K562 (cell line): ENCODE measurements at regions not wholly inside any gene's neighbourhood (a gene's known extent, or its start where the extent isn't known, plus 50 kb on each side); places are given as distances from the start of the nearest gene placed in this dataset.
A peak's percentile ranks its signal among the peaks of the same experiment; 100 is the strongest.

ENCODE experiments used
- CXXC5 ChIP-seq: fragments of 250-450 bp; sonication (Bioruptor Pico); IDR thresholded peaks from 2 replicates; pipeline ENCODE4 v1.8.0; 2022; ENCODE audit warnings: inconsistent platforms, mild to moderate bottlenecking, moderate library complexity
- FOXM1 ChIP-seq, 2 experiments: fragments of 450-650 bp in 1 of 2; sonication (generic) in 1 of 2; formaldehyde crosslinking in 1 of 2; IDR thresholded peaks; 2 replicates each; pipeline versions ENCODE4 v1.6.1 to v1.9.0; 2017 to 2022; ENCODE audit warnings: low read depth in 2 of 2, mild to moderate bottlenecking in 2 of 2, missing genetic modification reagents in 1 of 2, moderate library complexity in 1 of 2
- KAT2B ChIP-seq: IDR thresholded peaks from one replicate; pipeline ENCODE4 v1.6.1; 2012; ENCODE audit warnings: low read depth, mild to moderate bottlenecking, control low read depth, inconsistent platforms, low read length, moderate library complexity
- MAFG ChIP-seq: fragments of 450-650 bp; conservative IDR thresholded peaks from 2 replicates; pipeline ENCODE4 v1.6.1; 2016; ENCODE audit warnings: missing genetic modification characterization, missing compliant biosample characterization
- MYNN ChIP-seq, 2 experiments: sonication (generic); formaldehyde crosslinking in 1 of 2; IDR thresholded peaks; 2 replicates each; pipeline versions ENCODE4 v1.5.0 to v1.6.1; 2016 to 2020; ENCODE audit warnings: antibody characterized with exemption in 1 of 2, missing genetic modification reagents in 1 of 2
- NFIX ChIP-seq: fragments of 250-450 bp; sonication (Bioruptor Pico); IDR thresholded peaks from 2 replicates; pipeline ENCODE4 v1.4.0; 2020; ENCODE audit warnings: low read depth, mild to moderate bottlenecking, moderate library complexity
- NR0B1 ChIP-seq: fragments of 450-650 bp; IDR thresholded peaks from one replicate; pipeline ENCODE4 v1.6.1; 2018; ENCODE audit warnings: mild to moderate bottlenecking, moderate library complexity; ENCODE audit not compliant: partially characterized antibody
- NR2C1 ChIP-seq, 2 experiments: fragments of 450-650 bp; IDR thresholded peaks; 2 replicates each; pipeline ENCODE4 v1.6.1; 2017; ENCODE audit warnings: mild to moderate bottlenecking in 2 of 2, antibody characterized with exemption in 1 of 2, inconsistent platforms in 1 of 2, missing compliant biosample characterization in 1 of 2, missing genetic modification characterization in 1 of 2
- NR2C2 ChIP-seq, 2 experiments: fragments of 200-800 bp in 1 of 2; sonication (Bioruptor generic) in 1 of 2; sonication (generic) in 1 of 2; formaldehyde crosslinking in 1 of 2; IDR thresholded peaks; 2 replicates each; pipeline versions ENCODE4 v1.6.1 to v1.8.0; 2016 to 2022; ENCODE audit warnings: mild to moderate bottlenecking in 1 of 2, missing compliant biosample characterization in 1 of 2, missing genetic modification characterization in 1 of 2, missing genetic modification reagents in 1 of 2
- SMAD4 ChIP-seq: fragments of 250-450 bp; sonication (Bioruptor Pico); conservative IDR thresholded peaks from 2 replicates; pipeline ENCODE4 v1.8.0; 2021; ENCODE audit warnings: inconsistent platforms, mild to moderate bottlenecking, moderate library complexity
- SREBF2 ChIP-seq: sonication (generic); formaldehyde crosslinking; IDR thresholded peaks from 2 replicates; pipeline ENCODE4 v1.4.0; 2020; ENCODE audit warnings: mild to moderate bottlenecking, missing genetic modification reagents
- TAF15 ChIP-seq: fragments of 200-400 bp; formaldehyde crosslinking; IDR thresholded peaks from 2 replicates; pipeline ENCODE4 v1.6.1; 2017; ENCODE audit warnings: mild to moderate bottlenecking, low read depth, low read length, moderate library complexity
- TCF7L2 ChIP-seq: fragments of 150-350 bp; IDR thresholded peaks from 2 replicates; pipeline ENCODE4 v1.6.1; 2016; ENCODE audit warnings: low read depth, mild to moderate bottlenecking, low read length, moderate library complexity
- TCFL5 ChIP-seq: fragments of 250-450 bp; sonication (Bioruptor Pico); conservative IDR thresholded peaks from 2 replicates; pipeline ENCODE4 v1.6.1; 2021; ENCODE audit warnings: mild to moderate bottlenecking, moderate library complexity, matching md5 sums
- ZBTB49 ChIP-seq: sonication (generic); formaldehyde crosslinking; IDR thresholded peaks from 2 replicates; pipeline ENCODE4 v1.8.0; 2022; ENCODE audit warnings: missing genetic modification reagents, mild to moderate bottlenecking, borderline replicate concordance
- ZFP1 ChIP-seq: fragments of 450-650 bp; formaldehyde crosslinking; IDR thresholded peaks from 2 replicates; pipeline ENCODE4 v1.4.0; 2020; ENCODE audit warnings: mild to moderate bottlenecking, mixed read lengths
- ZNF232 ChIP-seq: sonication (generic); formaldehyde crosslinking; IDR thresholded peaks from 2 replicates; pipeline ENCODE4 v1.8.0; 2022; ENCODE audit warnings: mild to moderate bottlenecking, missing genetic modification reagents
- ZNF263 ChIP-seq: sonication (generic); formaldehyde crosslinking; IDR thresholded peaks from 2 replicates; pipeline ENCODE4 v1.8.0; 2022; ENCODE audit warnings: mild to moderate bottlenecking, missing genetic modification reagents, borderline replicate concordance
- ZNF280B ChIP-seq: fragments of 250-450 bp; sonication (Bioruptor Pico); IDR thresholded peaks from 2 replicates; pipeline ENCODE4 v1.5.1; 2021; ENCODE audit warnings: mild to moderate bottlenecking
- ZNF511 ChIP-seq: sonication (generic); formaldehyde crosslinking; IDR thresholded peaks from 2 replicates; pipeline ENCODE4 v1.8.0; 2022; ENCODE audit warnings: mild to moderate bottlenecking, missing genetic modification reagents
- ZNF717 ChIP-seq: fragments of 250-450 bp; sonication (Bioruptor Pico); IDR thresholded peaks from 2 replicates; pipeline ENCODE4 v1.5.0; 2021

GRCh38 chr16:85393674-85394451 lies 219.3 kb upstream of the GSE1 start (continued):
- TF ChIP-seq ZNF280B (CRISPR knock-in tag) (no peak), ZBTB49 (CRISPR knock-in tag) (no peak), NR0B1 (no peak), SMAD4 (CRISPR knock-in tag) (0 out of 2 replicates have a peak, but pooled peaks have one; percentile 49), ZNF263 (CRISPR knock-in tag) (0 out of 2 replicates have a peak, but pooled peaks have one; percentile 50), KAT2B (no peak), ZFP1 (CRISPR knock-in tag) (no peak), CXXC5 (CRISPR knock-in tag) (0 out of 2 replicates have a peak, but pooled peaks have one; percentile 31), MAFG (no peak), FOXM1 (IDR thresholded peaks at IDR 0.05; ENCODE audit: low read depth) (no peak), FOXM1 (CRISPR knock-in tag; IDR thresholded peaks at IDR 0.05; ENCODE audit: low read depth) (no peak), ZNF232 (CRISPR knock-in tag) (no peak), NR2C2 (CRISPR knock-in tag; IDR thresholded peaks at IDR 0.05) (no peak), NR2C2 (tag; IDR thresholded peaks at IDR 0.05) (no peak), NR2C1 (IDR thresholded peaks at IDR 0.05) (no peak), NR2C1 (tag; IDR thresholded peaks at IDR 0.05) (no peak), TCF7L2 (no peak), TCFL5 (CRISPR knock-in tag) (no peak), ZNF717 (CRISPR knock-in tag) (no peak), TAF15 (no peak), MYNN (IDR thresholded peaks at IDR 0.05) (peak; percentile 71; the same call in 1 of the 2 replicates), MYNN (CRISPR knock-in tag; IDR thresholded peaks at IDR 0.05) (no peak), SREBF2 (CRISPR knock-in tag) (no peak), ZNF511 (CRISPR knock-in tag) (0 out of 2 replicates have a peak, but pooled peaks have one; percentile 41), NFIX (no peak)
